SK-N-SH (cell line): ENCODE measurements at regions not wholly inside any gene's neighbourhood (a gene's known extent, or its start where the extent isn't known, plus 50 kb on each side); places are given as distances from the start of the nearest gene placed in this dataset.

ENCODE experiments used
- CTCF ChIA-PET: fragments of 300-600, 350-600 bp; formaldehyde crosslinking; extraction: SDS; loops from one replicate; lab custom pipeline; 2021; lab: Yijun Ruan, JAX
- POLR2A ChIA-PET: fragments of 350-600 bp; sonication (Branson Sonifier 250); formaldehyde crosslinking; extraction: SDS; loops from one replicate; lab custom pipeline; 2020; ENCODE audit warnings: antibody characterized with exemption, inconsistent platforms; lab: Yijun Ruan, JAX
- DNase-seq: peaks from one replicate; pipeline ENCODE4 v3.0.0; 2012
- H2AFZ ChIP-seq: fragments of 200-600 bp; sonication (generic); 2 replicates; pipeline ENCODE4 v1.8.1; 2016; ENCODE audit warnings: antibody characterized with exemption, mild to moderate bottlenecking, low read depth
- H3F3A ChIP-seq: fragments of 200-600 bp; sonication (generic); replicated peaks from 2 replicates; pipeline ENCODE3; 2016; ENCODE audit warnings: antibody characterized with exemption, mild to moderate bottlenecking; ENCODE audit not compliant: insufficient read depth
- H3K27ac ChIP-seq, 2 experiments: fragments of 200-500 bp in 1 of 2; fragments of 200-600 bp in 1 of 2; sonication (Bioruptor generic) in 1 of 2; sonication (generic), shearing (Covaris generic) in 1 of 2; 2 replicates each; pipeline versions ENCODE4 v1.5.1 to v1.6.1; 2014 to 2016; ENCODE audit warnings: low read depth in 2 of 2, inconsistent platforms in 1 of 2, low read length in 1 of 2, mild to moderate bottlenecking in 1 of 2, mixed read lengths in 1 of 2
- H3K27me3 ChIP-seq: fragments of 200-600 bp; sonication (generic), shearing (Covaris generic); 2 replicates; pipeline ENCODE4 v1.6.1; 2016; ENCODE audit warnings: mixed run types; ENCODE audit not compliant: insufficient read depth
- H3K36me3 ChIP-seq, 2 experiments: fragments of 200-500 bp in 1 of 2; fragments of 200-600 bp in 1 of 2; sonication (Bioruptor generic) in 1 of 2; sonication (generic) in 1 of 2; replicated peaks in 1 of 2; 2 replicates each; pipeline versions ENCODE3 to v1.5.1; 2014 to 2016; ENCODE audit warnings: low read length in 1 of 2, mild to moderate bottlenecking in 1 of 2; ENCODE audit not compliant: insufficient read depth in 2 of 2, control insufficient read depth in 1 of 2
- H3K4me1 ChIP-seq, 2 experiments: fragments of 200-500 bp in 1 of 2; fragments of 200-600 bp in 1 of 2; sonication (Bioruptor generic) in 1 of 2; sonication (generic), shearing (Covaris generic) in 1 of 2; 2 replicates each; pipeline versions ENCODE4 v1.5.1 to v1.6.1; 2014 to 2016; ENCODE audit warnings: low read depth in 1 of 2, low read length in 1 of 2, mixed run types in 1 of 2; ENCODE audit not compliant: insufficient read depth in 2 of 2, control insufficient read depth in 1 of 2
- H3K4me2 ChIP-seq: fragments of 200-600 bp; sonication (generic), shearing (Covaris generic); 2 replicates; pipeline ENCODE4 v1.6.1; 2017; ENCODE audit warnings: mixed run types
- H3K4me3 ChIP-seq, 2 experiments: fragments of 200-500 bp in 1 of 2; fragments of 200-600 bp in 1 of 2; sonication (Bioruptor generic) in 1 of 2; sonication (generic), shearing (Covaris generic) in 1 of 2; 2 replicates each; pipeline versions ENCODE4 v1.5.1 to v1.8.1; 2014 to 2016; ENCODE audit warnings: low read depth in 2 of 2, inconsistent platforms in 1 of 2, low read length in 1 of 2, mild to moderate bottlenecking in 1 of 2, mixed read lengths in 1 of 2, moderate library complexity in 1 of 2
- H3K79me2 ChIP-seq: fragments of 200-600 bp; sonication (generic); 2 replicates; pipeline ENCODE4 v1.8.1; 2017; ENCODE audit warnings: mild to moderate bottlenecking; ENCODE audit not compliant: insufficient read depth
- H3K9ac ChIP-seq: fragments of 200-600 bp; sonication (generic); 2 replicates; pipeline ENCODE4 v1.6.1; 2017; ENCODE audit warnings: mixed run types
- H3K9me2 ChIP-seq: fragments of 200-600 bp; sonication (generic); 2 replicates; pipeline ENCODE4 v1.6.1; 2017; ENCODE audit warnings: mixed run types
- H3K9me3 ChIP-seq: fragments of 200-600 bp; sonication (generic); 2 replicates; pipeline ENCODE4 v1.6.1; 2017; ENCODE audit warnings: mixed run types, mild to moderate bottlenecking, moderate library complexity
- H4K20me1 ChIP-seq: fragments of 200-600 bp; sonication (generic); 2 replicates; pipeline ENCODE4 v1.6.1; 2017; ENCODE audit warnings: mild to moderate bottlenecking, mixed run types; ENCODE audit not compliant: insufficient read depth
- ELF1 ChIP-seq: IDR thresholded peaks from 2 replicates; pipeline ENCODE4 v1.4.0; 2012
- EP300 ChIP-seq, 2 experiments: IDR thresholded peaks; 2 replicates each; pipeline versions ENCODE4 v1.4.0 to v1.6.1; 2012; ENCODE audit warnings: borderline replicate concordance in 1 of 2, low read depth in 1 of 2, low read length in 1 of 2
- GATA2 ChIP-seq: sonication (generic); formaldehyde crosslinking; IDR thresholded peaks from 2 replicates; pipeline ENCODE4 v1.5.0; 2020; ENCODE audit warnings: mild to moderate bottlenecking, missing genetic modification reagents
- NFIC ChIP-seq: IDR thresholded peaks from 2 replicates; pipeline ENCODE4 v1.4.0; 2012; ENCODE audit warnings: borderline replicate concordance
- NRF1 ChIP-seq: IDR thresholded peaks from 2 replicates; pipeline ENCODE4 v1.6.1; 2012; ENCODE audit warnings: low read depth, mild to moderate bottlenecking, low read length
- RFX5 ChIP-seq: IDR thresholded peaks from 2 replicates; pipeline ENCODE4 v1.6.1; 2012; ENCODE audit warnings: mild to moderate bottlenecking, improper control_type of control experiment, low read length
- TCF12 ChIP-seq: IDR thresholded peaks from 2 replicates; pipeline ENCODE4 v1.4.0; 2012
- YY1 ChIP-seq: IDR thresholded peaks from 2 replicates; pipeline ENCODE4 v1.4.0; 2012; ENCODE audit warnings: low read depth, mild to moderate bottlenecking
- TF ChIP-seq, protein P1 (sequence below): IDR thresholded peaks from 2 replicates; pipeline ENCODE4 v1.4.0; 2012; ENCODE audit warnings: low read depth, borderline replicate concordance
- TF ChIP-seq, protein P2 (sequence below): fragments of 150-350 bp; IDR thresholded peaks from 2 replicates; pipeline ENCODE4 v1.6.1; 2017; ENCODE audit warnings: antibody characterized with exemption, low read length, low read depth, borderline replicate concordance
- TF ChIP-seq, protein P3 (sequence below): IDR thresholded peaks from 2 replicates; pipeline ENCODE4 v1.4.0; 2012; ENCODE audit warnings: low read depth
- TF ChIP-seq, protein P4 (sequence below): fragments of 200-600 bp; sonication (generic); IDR thresholded peaks from 2 replicates; pipeline ENCODE4 v1.6.1; 2017; ENCODE audit warnings: antibody characterized with exemption, mild to moderate bottlenecking, moderate library complexity
- TF ChIP-seq, protein P5 (sequence below): IDR thresholded peaks from 2 replicates; pipeline ENCODE4 v1.4.0; 2012; ENCODE audit warnings: low read depth, borderline replicate concordance
- TF ChIP-seq, protein P6 (sequence below): IDR thresholded peaks from 2 replicates; pipeline ENCODE4; 2012

DNA sequence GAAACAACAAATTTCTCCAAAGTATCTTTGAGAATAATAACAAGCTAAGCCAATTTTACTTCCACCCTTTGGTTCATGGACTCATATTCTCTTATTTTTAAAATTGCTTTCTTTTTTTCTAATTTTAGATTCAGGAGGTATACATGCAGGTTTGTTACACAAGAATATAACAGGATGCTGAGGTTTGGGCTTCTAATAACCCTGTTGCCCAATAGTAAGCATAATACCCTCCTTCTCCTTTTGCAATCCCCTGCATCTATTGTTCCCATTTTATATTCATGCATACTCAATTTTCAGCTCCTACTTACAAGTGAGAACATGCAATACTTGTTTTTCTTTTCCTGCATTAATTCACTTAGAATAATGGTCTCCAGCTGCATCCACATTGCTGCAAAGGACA, 202.3 kb upstream of the FSTL5 start:
- Histone ChIP-seq H3K9me3 (no peaks in the 10 kb centered on the region), H3K79me2 (no peaks in the 10 kb centered on the region), H4K20me1 (no peaks in the 10 kb centered on the region), H2AFZ (no peak overlapping the region), H3K4me3 (no peak overlapping the region), H3K27me3 (no peaks in the 10 kb centered on the region), H3K36me3 (no peaks in the 10 kb centered on the region), H3K27ac (no peak overlapping the region), H3F3A (no peaks in the 10 kb centered on the region), H3K4me1 (no peaks in the 10 kb centered on the region), H3K4me2 (no peak overlapping the region), H3K9ac (no peak overlapping the region), H3K9me2 (no peaks in the 10 kb centered on the region)
- no peak for TF ChIP-seq YY1
- no peak for TF ChIP-seq ELF1
- TF ChIP-seq, protein P1, sequence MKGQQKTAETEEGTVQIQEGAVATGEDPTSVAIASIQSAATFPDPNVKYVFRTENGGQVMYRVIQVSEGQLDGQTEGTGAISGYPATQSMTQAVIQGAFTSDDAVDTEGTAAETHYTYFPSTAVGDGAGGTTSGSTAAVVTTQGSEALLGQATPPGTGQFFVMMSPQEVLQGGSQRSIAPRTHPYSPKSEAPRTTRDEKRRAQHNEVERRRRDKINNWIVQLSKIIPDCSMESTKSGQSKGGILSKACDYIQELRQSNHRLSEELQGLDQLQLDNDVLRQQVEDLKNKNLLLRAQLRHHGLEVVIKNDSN, result no peak
- no peak for TF ChIP-seq NRF1
- TF ChIP-seq, protein P2, sequence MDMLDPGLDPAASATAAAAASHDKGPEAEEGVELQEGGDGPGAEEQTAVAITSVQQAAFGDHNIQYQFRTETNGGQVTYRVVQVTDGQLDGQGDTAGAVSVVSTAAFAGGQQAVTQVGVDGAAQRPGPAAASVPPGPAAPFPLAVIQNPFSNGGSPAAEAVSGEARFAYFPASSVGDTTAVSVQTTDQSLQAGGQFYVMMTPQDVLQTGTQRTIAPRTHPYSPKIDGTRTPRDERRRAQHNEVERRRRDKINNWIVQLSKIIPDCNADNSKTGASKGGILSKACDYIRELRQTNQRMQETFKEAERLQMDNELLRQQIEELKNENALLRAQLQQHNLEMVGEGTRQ, result no peak
- TF ChIP-seq GATA2 (CRISPR knock-in tag), result no peak
- TF ChIP-seq, protein P3, sequence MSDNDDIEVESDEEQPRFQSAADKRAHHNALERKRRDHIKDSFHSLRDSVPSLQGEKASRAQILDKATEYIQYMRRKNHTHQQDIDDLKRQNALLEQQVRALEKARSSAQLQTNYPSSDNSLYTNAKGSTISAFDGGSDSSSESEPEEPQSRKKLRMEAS, result no peak
- TF ChIP-seq RFX5, result no peak
- TF ChIP-seq, protein P4, sequence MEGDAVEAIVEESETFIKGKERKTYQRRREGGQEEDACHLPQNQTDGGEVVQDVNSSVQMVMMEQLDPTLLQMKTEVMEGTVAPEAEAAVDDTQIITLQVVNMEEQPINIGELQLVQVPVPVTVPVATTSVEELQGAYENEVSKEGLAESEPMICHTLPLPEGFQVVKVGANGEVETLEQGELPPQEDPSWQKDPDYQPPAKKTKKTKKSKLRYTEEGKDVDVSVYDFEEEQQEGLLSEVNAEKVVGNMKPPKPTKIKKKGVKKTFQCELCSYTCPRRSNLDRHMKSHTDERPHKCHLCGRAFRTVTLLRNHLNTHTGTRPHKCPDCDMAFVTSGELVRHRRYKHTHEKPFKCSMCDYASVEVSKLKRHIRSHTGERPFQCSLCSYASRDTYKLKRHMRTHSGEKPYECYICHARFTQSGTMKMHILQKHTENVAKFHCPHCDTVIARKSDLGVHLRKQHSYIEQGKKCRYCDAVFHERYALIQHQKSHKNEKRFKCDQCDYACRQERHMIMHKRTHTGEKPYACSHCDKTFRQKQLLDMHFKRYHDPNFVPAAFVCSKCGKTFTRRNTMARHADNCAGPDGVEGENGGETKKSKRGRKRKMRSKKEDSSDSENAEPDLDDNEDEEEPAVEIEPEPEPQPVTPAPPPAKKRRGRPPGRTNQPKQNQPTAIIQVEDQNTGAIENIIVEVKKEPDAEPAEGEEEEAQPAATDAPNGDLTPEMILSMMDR, result no peak
- no peak for TF ChIP-seq TCF12
- TF ChIP-seq NFIC, result no peak
- TF ChIP-seq, protein P5, sequence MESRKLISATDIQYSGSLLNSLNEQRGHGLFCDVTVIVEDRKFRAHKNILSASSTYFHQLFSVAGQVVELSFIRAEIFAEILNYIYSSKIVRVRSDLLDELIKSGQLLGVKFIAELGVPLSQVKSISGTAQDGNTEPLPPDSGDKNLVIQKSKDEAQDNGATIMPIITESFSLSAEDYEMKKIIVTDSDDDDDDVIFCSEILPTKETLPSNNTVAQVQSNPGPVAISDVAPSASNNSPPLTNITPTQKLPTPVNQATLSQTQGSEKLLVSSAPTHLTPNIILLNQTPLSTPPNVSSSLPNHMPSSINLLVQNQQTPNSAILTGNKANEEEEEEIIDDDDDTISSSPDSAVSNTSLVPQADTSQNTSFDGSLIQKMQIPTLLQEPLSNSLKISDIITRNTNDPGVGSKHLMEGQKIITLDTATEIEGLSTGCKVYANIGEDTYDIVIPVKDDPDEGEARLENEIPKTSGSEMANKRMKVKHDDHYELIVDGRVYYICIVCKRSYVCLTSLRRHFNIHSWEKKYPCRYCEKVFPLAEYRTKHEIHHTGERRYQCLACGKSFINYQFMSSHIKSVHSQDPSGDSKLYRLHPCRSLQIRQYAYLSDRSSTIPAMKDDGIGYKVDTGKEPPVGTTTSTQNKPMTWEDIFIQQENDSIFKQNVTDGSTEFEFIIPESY, result no peak
- no peak for TF ChIP-seq EP300 (IDR thresholded peaks at IDR 0.05; ENCODE audit: borderline replicate concordance in 1 of 2, low read depth in 1 of 2, low read length in 1 of 2)
- TF ChIP-seq, protein P6, sequence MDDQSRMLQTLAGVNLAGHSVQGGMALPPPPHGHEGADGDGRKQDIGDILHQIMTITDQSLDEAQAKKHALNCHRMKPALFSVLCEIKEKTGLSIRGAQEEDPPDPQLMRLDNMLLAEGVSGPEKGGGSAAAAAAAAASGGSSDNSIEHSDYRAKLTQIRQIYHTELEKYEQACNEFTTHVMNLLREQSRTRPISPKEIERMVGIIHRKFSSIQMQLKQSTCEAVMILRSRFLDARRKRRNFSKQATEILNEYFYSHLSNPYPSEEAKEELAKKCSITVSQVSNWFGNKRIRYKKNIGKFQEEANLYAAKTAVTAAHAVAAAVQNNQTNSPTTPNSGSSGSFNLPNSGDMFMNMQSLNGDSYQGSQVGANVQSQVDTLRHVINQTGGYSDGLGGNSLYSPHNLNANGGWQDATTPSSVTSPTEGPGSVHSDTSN, result no peak
- no peak for DNase-seq
- POLR2A ChIA-PET, result no interaction called here
- CTCF ChIA-PET, result no interaction called here
